ENCODE measurements at regions not wholly inside any gene's neighbourhood (a gene's known extent, or its start where the extent isn't known, plus 50 kb on each side); places are given as distances from the start of the nearest gene placed in this dataset.
A peak's percentile ranks its signal among the peaks of the same experiment; 100 is the strongest.

- Mint-ChIP-seq H3K36me3 (ENCODE audit: low read depth) (no peaks in the 10 kb centered on the region), H3K4me1 (no peaks in the 10 kb centered on the region), H3K27me3 (ENCODE audit: low read depth) (no peaks in the 10 kb centered on the region), H3K4me3 (no peak overlapping the region), H3K27ac (ENCODE audit: unreplicated experiment) (no peak overlapping the region), H3K9me3 (peaks cover 6% of the 10 kb centered on the region)
- DNase-seq (ENCODE audit: low read depth, low spot score): no peak
- no peak for TF ChIP-seq CTCF (conservative IDR thresholded peaks at IDR 0.05)
Measured at GRCh38 chr4:170854097-170854496, 764.3 kb upstream of the AADAT start.

GRCh38 chr4:170853422-170854021 is 763.8 kb upstream of the AADAT start:
- DNase-seq (ENCODE audit: low read depth, low spot score): peak; percentile 45

GRCh38 chr4:170849969-170850368 is 760.2 kb upstream of the AADAT start:
- no peak for TF ChIP-seq CTCF (conservative IDR thresholded peaks at IDR 0.05)
- H3K27me3 Mint-ChIP-seq (ENCODE audit: low read depth): no peaks in the 10 kb centered on the region
- H3K27ac Mint-ChIP-seq (ENCODE audit: unreplicated experiment): no peak overlapping the region
- no peaks in the 10 kb centered on the region for H3K9me3 Mint-ChIP-seq
- H3K4me1 Mint-ChIP-seq: no peaks in the 10 kb centered on the region
- no peak for DNase-seq (ENCODE audit: low read depth, low spot score)
- no peak overlapping the region for H3K4me3 Mint-ChIP-seq
- no peaks in the 10 kb centered on the region for H3K36me3 Mint-ChIP-seq (ENCODE audit: low read depth)

More at GRCh38 chr4:170853422-170854021, 763.8 kb upstream of the AADAT start:
- H3K9me3 Mint-ChIP-seq: peaks cover 6% of the 10 kb centered on the region
- no peaks in the 10 kb centered on the region for H3K27me3 Mint-ChIP-seq (ENCODE audit: low read depth)
- H3K27ac Mint-ChIP-seq (ENCODE audit: unreplicated experiment): no peak overlapping the region
- no peaks in the 10 kb centered on the region for H3K4me1 Mint-ChIP-seq
- peak; percentile 93 for TF ChIP-seq CTCF (conservative IDR thresholded peaks at IDR 0.05)
- no peaks in the 10 kb centered on the region for H3K36me3 Mint-ChIP-seq (ENCODE audit: low read depth)
- H3K4me3 Mint-ChIP-seq: no peak overlapping the region

- DNase-seq (ENCODE audit: low read depth, low spot score): no peak
- H3K4me3 Mint-ChIP-seq: no peak overlapping the region
- no peaks in the 10 kb centered on the region for H3K4me1 Mint-ChIP-seq
- H3K36me3 Mint-ChIP-seq (ENCODE audit: low read depth): no peaks in the 10 kb centered on the region
- peaks cover 2% of the 10 kb centered on the region for H3K9me3 Mint-ChIP-seq
- TF ChIP-seq CTCF (conservative IDR thresholded peaks at IDR 0.05): no peak
- no peak overlapping the region for H3K27ac Mint-ChIP-seq (ENCODE audit: unreplicated experiment)
- no peaks in the 10 kb centered on the region for H3K27me3 Mint-ChIP-seq (ENCODE audit: low read depth)
Measured at GRCh38 chr4:170827562-170828274, 738.0 kb upstream of the AADAT start.

- no peaks in the 10 kb centered on the region for H3K27me3 Mint-ChIP-seq (ENCODE audit: low read depth)
- no peak overlapping the region for H3K27ac Mint-ChIP-seq (ENCODE audit: unreplicated experiment)
- H3K4me1 Mint-ChIP-seq: no peaks in the 10 kb centered on the region
- peaks cover 16% of the 10 kb centered on the region for H3K9me3 Mint-ChIP-seq
- H3K4me3 Mint-ChIP-seq: no peak overlapping the region
- no peak for DNase-seq (ENCODE audit: low read depth, low spot score)
- peaks cover 10% of the 10 kb centered on the region for H3K36me3 Mint-ChIP-seq (ENCODE audit: low read depth)
- TF ChIP-seq CTCF (conservative IDR thresholded peaks at IDR 0.05): no peak
Measured at GRCh38 chr4:170818786-170819185, 729.0 kb upstream of the AADAT start.
